Vagina (tissue), 2 donors: ENCODE measurements at regions not wholly inside any gene's neighbourhood (a gene's known extent, or its start where the extent isn't known, plus 50 kb on each side); places are given as distances from the start of the nearest gene placed in this dataset.

Source experiments
- DNase-seq, 2 donors: peaks; one replicate each; pipeline ENCODE4 v3.0.0-alpha.2; 2017; ENCODE audit errors: extremely low spot score in 2 of 2
- H3K27ac ChIP-seq: fragments of 200-600 bp; sonication (generic); one replicate; pipeline ENCODE4 v1.5.1; 2019
- H3K27me3 ChIP-seq: fragments of 200-600 bp; sonication (generic); one replicate; pipeline ENCODE4 v1.5.1; 2019
- H3K36me3 ChIP-seq, 2 donors: fragments of 200-600 bp; sonication (generic); one replicate each; pipeline ENCODE4 v1.5.1; 2017 to 2019
- H3K4me1 ChIP-seq: fragments of 200-600 bp; sonication (generic); one replicate; pipeline ENCODE4 v1.5.1; 2019
- H3K4me3 ChIP-seq, 2 donors: fragments of 200-600 bp; sonication (generic); 1 replicate in 1 of 2; 2 replicates in 1 of 2; pipeline ENCODE4 v1.5.1; 2016 to 2019
- H3K9me3 ChIP-seq: fragments of 200-600 bp; sonication (generic); one replicate; pipeline ENCODE4 v1.5.1; 2019
- POLR2A ChIP-seq, 2 donors: fragments of 450-650 bp; IDR thresholded peaks; one replicate each; pipeline ENCODE4 v1.6.1; 2017; ENCODE audit warnings: antibody characterized with exemption in 2 of 2, mild to moderate bottlenecking in 2 of 2, moderate library complexity in 2 of 2
- POLR2AphosphoS5 ChIP-seq, 2 donors: sonication (generic); formaldehyde crosslinking; IDR thresholded peaks; one replicate each; pipeline ENCODE4 v1.9.0; 2017; ENCODE audit warnings: antibody characterized with exemption in 2 of 2, mild to moderate bottlenecking in 2 of 2, low read depth in 1 of 2; ENCODE audit not compliant: insufficient read depth in 1 of 2
- intact Hi-C: fragments of 100-400 bp; cut with DNase I; formaldehyde crosslinking; loops from one replicate; pipeline ENCODE4 v1.15.1; 2023
- TF ChIP-seq, protein P1 (sequence below), 3 experiments: fragments of 450-650 bp in 2 of 3; fragments of 200-600 bp in 1 of 3; sonication (generic) in 1 of 3; IDR thresholded peaks; one replicate each; pipeline ENCODE4 v1.5.1; 2017 to 2019; ENCODE audit warnings: antibody characterized with exemption in 3 of 3, mild to moderate bottlenecking in 2 of 3, moderate library complexity in 2 of 3

DNA sequence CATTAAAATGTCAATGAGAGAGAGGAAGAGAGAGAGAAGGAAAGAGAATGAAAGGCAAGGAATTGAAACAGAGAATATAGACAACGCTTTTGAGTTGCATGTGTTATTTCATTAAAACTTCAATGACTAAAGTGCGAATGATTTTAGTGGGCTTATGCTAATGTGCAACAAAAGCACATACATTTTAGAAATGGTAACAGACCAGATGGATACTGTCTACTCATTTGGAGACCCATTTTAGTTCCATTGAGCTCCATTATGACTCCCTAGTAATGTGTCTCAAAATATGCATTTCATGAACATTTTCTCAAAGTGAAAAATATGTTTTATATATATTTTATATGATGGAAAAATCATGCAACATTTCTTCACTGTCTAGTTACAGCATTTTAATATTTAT lies 622.2 kb upstream of the GCFC2 start:
- TF ChIP-seq POLR2A (IDR thresholded peaks at IDR 0.05) = no peak
- TF ChIP-seq, protein P1, sequence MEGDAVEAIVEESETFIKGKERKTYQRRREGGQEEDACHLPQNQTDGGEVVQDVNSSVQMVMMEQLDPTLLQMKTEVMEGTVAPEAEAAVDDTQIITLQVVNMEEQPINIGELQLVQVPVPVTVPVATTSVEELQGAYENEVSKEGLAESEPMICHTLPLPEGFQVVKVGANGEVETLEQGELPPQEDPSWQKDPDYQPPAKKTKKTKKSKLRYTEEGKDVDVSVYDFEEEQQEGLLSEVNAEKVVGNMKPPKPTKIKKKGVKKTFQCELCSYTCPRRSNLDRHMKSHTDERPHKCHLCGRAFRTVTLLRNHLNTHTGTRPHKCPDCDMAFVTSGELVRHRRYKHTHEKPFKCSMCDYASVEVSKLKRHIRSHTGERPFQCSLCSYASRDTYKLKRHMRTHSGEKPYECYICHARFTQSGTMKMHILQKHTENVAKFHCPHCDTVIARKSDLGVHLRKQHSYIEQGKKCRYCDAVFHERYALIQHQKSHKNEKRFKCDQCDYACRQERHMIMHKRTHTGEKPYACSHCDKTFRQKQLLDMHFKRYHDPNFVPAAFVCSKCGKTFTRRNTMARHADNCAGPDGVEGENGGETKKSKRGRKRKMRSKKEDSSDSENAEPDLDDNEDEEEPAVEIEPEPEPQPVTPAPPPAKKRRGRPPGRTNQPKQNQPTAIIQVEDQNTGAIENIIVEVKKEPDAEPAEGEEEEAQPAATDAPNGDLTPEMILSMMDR (IDR thresholded peaks at IDR 0.05) = no peak
- no peak for TF ChIP-seq POLR2AphosphoS5 (IDR thresholded peaks at IDR 0.05; ENCODE audit: insufficient read depth in 1 of 2, low read depth in 1 of 2)
- Histone ChIP-seq H3K27ac (no peak overlapping the region), H3K27me3 (no peaks in the 10 kb centered on the region), H3K4me3 (no peak overlapping the region), H3K9me3 (no peaks in the 10 kb centered on the region), H3K36me3 (no peaks in the 10 kb centered on the region), H3K4me1 (no peaks in the 10 kb centered on the region)
- intact Hi-C loops = no loop called here
- DNase-seq = no peak

DNA sequence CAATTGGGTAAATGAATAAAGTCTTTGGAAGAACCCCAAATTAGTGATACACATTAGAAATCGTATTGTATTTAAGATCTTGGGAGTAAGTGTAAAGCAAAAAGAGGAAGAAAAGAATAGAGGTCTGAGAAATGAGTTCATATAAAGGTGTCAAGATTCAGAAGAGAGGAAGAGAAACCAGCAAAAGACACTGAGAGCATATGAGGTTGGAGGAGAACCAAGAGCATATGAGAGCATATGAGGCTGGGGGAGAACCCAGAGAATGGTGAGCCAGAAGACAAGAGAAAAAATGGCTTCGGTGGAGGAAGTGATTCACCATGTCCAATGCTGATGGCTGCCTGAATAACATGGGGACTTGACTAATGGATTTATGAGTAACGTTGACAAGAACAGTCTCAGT lies 620.1 kb upstream of the GCFC2 start:
- no peaks in the 10 kb centered on the region for H3K9me3 ChIP-seq
- no peaks in the 10 kb centered on the region for H3K27me3 ChIP-seq
- no peak for TF ChIP-seq POLR2A (IDR thresholded peaks at IDR 0.05)
- no peak for TF ChIP-seq POLR2AphosphoS5 (IDR thresholded peaks at IDR 0.05; ENCODE audit: insufficient read depth in 1 of 2, low read depth in 1 of 2)
- TF ChIP-seq, protein P1 (IDR thresholded peaks at IDR 0.05) = no peak
- no peak overlapping the region for H3K4me3 ChIP-seq
- no peaks in the 10 kb centered on the region for H3K36me3 ChIP-seq
- intact Hi-C loops = no loop called here
- no peaks in the 10 kb centered on the region for H3K4me1 ChIP-seq
- DNase-seq = no peak
- H3K27ac ChIP-seq = no peak overlapping the region

DNA sequence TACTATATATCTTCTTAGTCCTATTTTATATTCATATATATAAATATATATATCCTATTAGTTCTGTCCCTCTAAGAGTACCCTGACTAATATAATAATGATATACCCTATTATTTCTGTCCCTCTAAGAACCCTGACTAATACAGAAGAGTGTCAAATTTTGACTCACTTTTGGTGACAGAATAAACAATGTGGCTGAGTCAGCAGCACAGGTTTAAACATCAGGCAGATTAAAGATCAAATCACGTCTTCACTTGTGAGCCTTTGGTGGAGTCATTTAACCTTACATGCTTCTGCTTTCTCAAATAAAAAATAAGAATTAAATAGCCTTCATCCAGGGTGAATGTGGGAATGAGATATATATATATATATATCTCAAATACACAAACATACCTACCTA lies 615.9 kb upstream of the GCFC2 start:
- Histone ChIP-seq H3K27ac (no peak overlapping the region), H3K27me3 (no peaks in the 10 kb centered on the region), H3K9me3 (no peaks in the 10 kb centered on the region), H3K4me1 (no peaks in the 10 kb centered on the region), H3K36me3 (no peaks in the 10 kb centered on the region), H3K4me3 (no peak overlapping the region)
- DNase-seq = no peak
- intact Hi-C loops = no loop called here
- TF ChIP-seq POLR2A (IDR thresholded peaks at IDR 0.05) (no peak), POLR2AphosphoS5 (IDR thresholded peaks at IDR 0.05; ENCODE audit: insufficient read depth in 1 of 2, low read depth in 1 of 2) (no peak)
- TF ChIP-seq, protein P1 (IDR thresholded peaks at IDR 0.05) = no peak

DNA sequence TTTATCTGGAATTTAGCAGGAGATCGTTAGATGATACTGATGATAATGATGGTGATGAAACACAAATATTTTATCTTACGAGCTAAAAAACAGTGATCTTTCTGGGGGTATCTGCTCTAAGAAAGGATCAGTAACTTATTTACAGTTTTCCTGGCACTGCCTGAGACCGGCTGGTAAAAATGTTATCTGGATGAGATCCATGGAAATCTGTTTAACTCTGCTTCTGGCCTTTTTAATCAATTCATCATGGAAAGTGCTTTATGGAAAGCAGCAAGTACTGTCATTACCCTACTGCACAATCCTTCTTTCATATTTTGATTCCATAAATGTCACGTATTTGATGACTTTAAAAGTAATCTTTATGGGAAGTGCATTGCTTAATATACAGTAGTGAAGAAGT lies 612.7 kb upstream of the GCFC2 start:
- TF ChIP-seq POLR2A (IDR thresholded peaks at IDR 0.05) (no peak), POLR2AphosphoS5 (IDR thresholded peaks at IDR 0.05; ENCODE audit: insufficient read depth in 1 of 2, low read depth in 1 of 2) (no peak)
- TF ChIP-seq, protein P1 (IDR thresholded peaks at IDR 0.05) = no peak
- Histone ChIP-seq H3K36me3 (no peaks in the 10 kb centered on the region), H3K4me3 (no peak overlapping the region), H3K9me3 (no peaks in the 10 kb centered on the region), H3K27ac (no peak overlapping the region), H3K27me3 (no peaks in the 10 kb centered on the region), H3K4me1 (no peaks in the 10 kb centered on the region)
- intact Hi-C loops = no loop called here
- DNase-seq = no peak

DNA sequence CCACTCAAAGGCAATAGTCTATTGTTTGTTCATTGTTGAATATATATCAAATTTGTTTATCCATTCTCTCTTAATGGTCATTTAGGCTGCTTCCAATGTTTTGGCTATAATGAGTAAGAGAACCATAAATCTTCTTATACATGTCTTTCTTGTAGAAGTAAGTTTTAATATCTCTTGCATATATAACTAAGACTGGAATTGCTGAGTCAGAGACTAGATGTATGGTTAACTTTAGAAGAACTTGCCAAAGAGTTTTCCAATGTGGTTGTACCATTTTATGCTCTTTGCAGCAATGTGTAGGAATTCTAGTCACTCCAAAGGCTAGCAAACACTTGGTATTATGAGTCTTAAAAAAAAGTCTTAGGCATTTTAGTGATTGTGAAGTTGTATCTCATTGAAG lies 610.0 kb upstream of the GCFC2 start:
- no peaks in the 10 kb centered on the region for H3K36me3 ChIP-seq
- no peaks in the 10 kb centered on the region for H3K4me1 ChIP-seq
- intact Hi-C loops = no loop called here
- no peak overlapping the region for H3K4me3 ChIP-seq
- H3K9me3 ChIP-seq = no peaks in the 10 kb centered on the region
- no peak for TF ChIP-seq POLR2AphosphoS5 (IDR thresholded peaks at IDR 0.05; ENCODE audit: insufficient read depth in 1 of 2, low read depth in 1 of 2)
- TF ChIP-seq, protein P1 (IDR thresholded peaks at IDR 0.05) = no peak
- H3K27me3 ChIP-seq = no peaks in the 10 kb centered on the region
- no peak overlapping the region for H3K27ac ChIP-seq
- DNase-seq = no peak
